ENCODE measurements at regions not wholly inside any gene's neighbourhood (a gene's known extent, or its start where the extent isn't known, plus 50 kb on each side); places are given as distances from the start of the nearest gene placed in this dataset.

- no peak overlapping the region for H3K4me2 ChIP-seq (ENCODE audit: low read length)
- H3K9me2 ChIP-seq (ENCODE audit: insufficient read depth, low read length), result no peaks in the 10 kb centered on the region
- no peaks in the 10 kb centered on the region for H3K36me3 ChIP-seq (ENCODE audit: insufficient read depth, low read length)
- H3K27me3 ChIP-seq (ENCODE audit: insufficient read depth, low read depth, low read length), result no peaks in the 10 kb centered on the region
- TF ChIP-seq REST (IDR thresholded peaks at IDR 0.05; ENCODE audit: borderline replicate concordance) (no peak), EZH2 (IDR thresholded peaks at IDR 0.05; ENCODE audit: borderline replicate concordance, insufficient read depth, low read length, poor library complexity, severe bottlenecking) (no peak), MXI1 (conservative IDR thresholded peaks at IDR 0.05; ENCODE audit: poor library complexity, severe bottlenecking) (no peak), CTCF (IDR thresholded peaks at IDR 0.05; ENCODE audit: poor library complexity, severe bottlenecking) (no peak), RAD21 (conservative IDR thresholded peaks at IDR 0.05) (no peak), EP300 (conservative IDR thresholded peaks at IDR 0.05; ENCODE audit: poor library complexity, severe bottlenecking) (no peak), TAF1 (IDR thresholded peaks at IDR 0.05; ENCODE audit: low read depth) (no peak), SMC3 (conservative IDR thresholded peaks at IDR 0.05; ENCODE audit: poor library complexity) (no peak), POLR2AphosphoS5 (IDR thresholded peaks at IDR 0.05) (no peak)
- no peak overlapping the region for H3K4me3 ChIP-seq (ENCODE audit: low read length)
- H4K20me1 ChIP-seq (ENCODE audit: insufficient read depth), result no peaks in the 10 kb centered on the region
- H3F3A ChIP-seq (ENCODE audit: insufficient read depth, low read length, poor library complexity, severe bottlenecking), result no peaks in the 10 kb centered on the region
- H3K9me3 ChIP-seq (ENCODE audit: low read length), result no peaks in the 10 kb centered on the region
- H3K27ac ChIP-seq (ENCODE audit: low read length), result no peak overlapping the region
- H2AFZ ChIP-seq (ENCODE audit: low read depth, low read length), result no peak overlapping the region
- no peak overlapping the region for H3K9ac ChIP-seq (ENCODE audit: low read length)
- no peaks in the 10 kb centered on the region for H3K79me2 ChIP-seq (replicated peaks; ENCODE audit: insufficient read depth, low read length)
These were observed 79.7 kb upstream of the RASGRF1 start for GRCh38 chr15:79170256-79170664.

- Histone ChIP-seq H3K4me3 (ENCODE audit: low read length) (peak overlapping the region; percentile 17), H3K27me3 (ENCODE audit: insufficient read depth, low read depth, low read length) (no peaks in the 10 kb centered on the region), H3K36me3 (ENCODE audit: insufficient read depth, low read length) (no peaks in the 10 kb centered on the region), H3K9me3 (ENCODE audit: low read length) (no peaks in the 10 kb centered on the region), H3K79me2 (replicated peaks; ENCODE audit: insufficient read depth, low read length) (no peaks in the 10 kb centered on the region), H4K20me1 (ENCODE audit: insufficient read depth) (no peaks in the 10 kb centered on the region), H3K4me2 (ENCODE audit: low read length) (no peak overlapping the region), H3K9ac (ENCODE audit: low read length) (peak overlapping the region; percentile 36), H3K9me2 (ENCODE audit: insufficient read depth, low read length) (no peaks in the 10 kb centered on the region), H2AFZ (ENCODE audit: low read depth, low read length) (no peak overlapping the region), H3F3A (ENCODE audit: insufficient read depth, low read length, poor library complexity, severe bottlenecking) (no peaks in the 10 kb centered on the region), H3K27ac (ENCODE audit: low read length) (peak overlapping the region; percentile 52)
- TF ChIP-seq POLR2AphosphoS5 (IDR thresholded peaks at IDR 0.05) (no peak), EP300 (conservative IDR thresholded peaks at IDR 0.05; ENCODE audit: poor library complexity, severe bottlenecking) (no peak), RAD21 (conservative IDR thresholded peaks at IDR 0.05) (no peak), SMC3 (conservative IDR thresholded peaks at IDR 0.05; ENCODE audit: poor library complexity) (no peak), REST (IDR thresholded peaks at IDR 0.05; ENCODE audit: borderline replicate concordance) (no peak), TAF1 (IDR thresholded peaks at IDR 0.05; ENCODE audit: low read depth) (no peak), MXI1 (conservative IDR thresholded peaks at IDR 0.05; ENCODE audit: poor library complexity, severe bottlenecking) (no peak), CTCF (IDR thresholded peaks at IDR 0.05; ENCODE audit: poor library complexity, severe bottlenecking) (no peak)
These were observed 79.0 kb upstream of the RASGRF1 start for GRCh38 chr15:79169526-79170133.

Data from neural cell (in vitro differentiated cells).